DOHH2 (cell line): ENCODE measurements at regions not wholly inside any gene's neighbourhood (a gene's known extent, or its start where the extent isn't known, plus 50 kb on each side); places are given as distances from the start of the nearest gene placed in this dataset.

Source experiments
- CTCF ChIP-seq: fragments of 200-600 bp; sonication (generic); IDR thresholded peaks from one replicate; pipeline ENCODE4 v1.5.1; 2014; ENCODE audit warnings: antibody characterized with exemption, mild to moderate bottlenecking, low read depth, low read length; ENCODE audit not compliant: poor library complexity, severe bottlenecking
- EZH2phosphoT487 ChIP-seq: fragments of 200-600 bp; sonication (generic); IDR thresholded peaks from 2 replicates; pipeline ENCODE4 v1.6.1; 2017; ENCODE audit warnings: borderline replicate concordance, mild to moderate bottlenecking, antibody characterized with exemption, low read length, moderate library complexity, mixed read lengths

- no peak for TF ChIP-seq CTCF
- no peak for TF ChIP-seq EZH2phosphoT487
Measured at GRCh38 chr11:71330349-71330748, 78.0 kb upstream of the SHANK2 start.
